GM21381 (cell line): ENCODE measurements at regions not wholly inside any gene's neighbourhood (a gene's known extent, or its start where the extent isn't known, plus 50 kb on each side); places are given as distances from the start of the nearest gene placed in this dataset.
"Not testable (repeated sequence)": the region's sequence is repeated elsewhere in the genome, so short reads cannot be mapped to it uniquely, and the experiment has no call there.

Experiments used
- ATAC-seq: cut with Tn5 transposase; IDR thresholded peaks from one replicate; pipeline ENCODE4 v1.9.1; 2021; ENCODE audit warnings: mild to moderate bottlenecking, moderate library complexity; ENCODE audit not compliant: unreplicated experiment

GRCh38 chr5:91927439-91927838, 544.3 kb upstream of the ARRDC3 start:
- no peak for ATAC-seq

GRCh38 chr5:91925249-91925648, 542.1 kb upstream of the ARRDC3 start:
- no peak for ATAC-seq

GRCh38 chr5:91917037-91917814, 534.1 kb upstream of the ARRDC3 start:
- not testable (repeated sequence) for ATAC-seq

- ATAC-seq: no peak
These were observed 527.5 kb upstream of the ARRDC3 start for GRCh38 chr5:91910655-91911054.

GRCh38 chr5:91910247-91910646, 527.1 kb upstream of the ARRDC3 start:
- ATAC-seq: no peak

GRCh38 chr5:91906494-91906893, 523.4 kb upstream of the ARRDC3 start:
- ATAC-seq: no peak

GRCh38 chr5:91906027-91906426, 522.9 kb upstream of the ARRDC3 start:
- no peak for ATAC-seq

- no peak for ATAC-seq
These were observed 515.8 kb upstream of the ARRDC3 start for GRCh38 chr5:91898898-91899297.

GRCh38 chr5:91898019-91898418, 514.9 kb upstream of the ARRDC3 start:
- ATAC-seq: no peak

- ATAC-seq: no peak
These were observed 505.7 kb upstream of the ARRDC3 start for GRCh38 chr5:91888810-91889209.

- ATAC-seq: no peak
These were observed 502.5 kb upstream of the ARRDC3 start for GRCh38 chr5:91885291-91886265.

GRCh38 chr5:91884036-91884435, 500.9 kb upstream of the ARRDC3 start:
- ATAC-seq: no peak

- ATAC-seq: no peak
These were observed 492.2 kb upstream of the ARRDC3 start for GRCh38 chr5:91875196-91875779.

GRCh38 chr5:91867799-91868198, 484.7 kb upstream of the ARRDC3 start:
- no peak for ATAC-seq

GRCh38 chr5:91865915-91866314, 482.8 kb upstream of the ARRDC3 start:
- no peak for ATAC-seq

GRCh38 chr5:91864962-91865361, 481.8 kb upstream of the ARRDC3 start:
- ATAC-seq: no peak

- ATAC-seq: no peak
These were observed 468.6 kb upstream of the ARRDC3 start for GRCh38 chr5:91851670-91852069.

- ATAC-seq: no peak
These were observed 466.9 kb upstream of the ARRDC3 start for GRCh38 chr5:91850031-91850430.

GRCh38 chr5:91849069-91849468, 466.0 kb upstream of the ARRDC3 start:
- no peak for ATAC-seq

GRCh38 chr5:91848453-91848852, 465.3 kb upstream of the ARRDC3 start:
- ATAC-seq: no peak

- no peak for ATAC-seq
These were observed 458.3 kb upstream of the ARRDC3 start for GRCh38 chr5:91841423-91841822.
